Lower leg skin (tissue), 3 donors: ENCODE measurements at regions not wholly inside any gene's neighbourhood (a gene's known extent, or its start where the extent isn't known, plus 50 kb on each side); places are given as distances from the start of the nearest gene placed in this dataset.

Source experiments
- POLR2A ChIP-seq, 2 donors: fragments of 450-650 bp; IDR thresholded peaks; one replicate each; pipeline ENCODE4 v1.6.1; 2016 to 2017; ENCODE audit warnings: antibody characterized with exemption in 2 of 2, mild to moderate bottlenecking in 1 of 2, moderate library complexity in 1 of 2
- TF ChIP-seq, protein P1 (sequence below), 3 donors: fragments of 450-650 bp; IDR thresholded peaks; one replicate each; pipeline ENCODE4 v1.5.1; 2016; ENCODE audit warnings: antibody characterized with exemption in 3 of 3, mild to moderate bottlenecking in 3 of 3, moderate library complexity in 2 of 3

DNA sequence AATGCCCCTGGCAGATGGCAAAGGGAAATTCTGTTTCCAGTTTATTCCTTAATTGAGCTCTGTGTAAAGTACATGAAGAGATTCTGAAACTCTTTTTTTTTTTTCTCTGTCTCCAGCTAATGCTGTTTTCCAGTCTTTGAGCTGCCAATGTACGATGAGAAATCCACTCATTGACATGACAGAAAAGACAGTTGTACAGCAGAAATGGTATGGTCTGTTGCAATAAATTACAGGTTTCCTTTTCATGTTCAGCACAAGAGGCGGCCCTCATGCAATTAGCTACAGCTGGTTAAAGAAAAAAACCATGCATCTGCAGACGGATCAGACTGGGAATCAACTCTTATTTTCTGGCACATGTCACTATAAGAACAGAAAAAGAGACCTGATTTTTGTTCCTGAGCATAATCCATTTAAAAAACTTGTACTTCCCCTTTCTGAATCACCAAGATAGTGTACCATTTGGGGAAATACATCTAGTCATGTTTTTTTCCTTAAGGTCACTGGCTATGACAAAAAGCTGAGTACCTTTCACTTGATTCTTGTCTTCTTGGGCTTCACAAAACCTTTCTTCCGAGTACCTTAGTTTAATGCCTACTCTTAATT lies 289.8 kb upstream of the PREP start:
- TF ChIP-seq, protein P1, sequence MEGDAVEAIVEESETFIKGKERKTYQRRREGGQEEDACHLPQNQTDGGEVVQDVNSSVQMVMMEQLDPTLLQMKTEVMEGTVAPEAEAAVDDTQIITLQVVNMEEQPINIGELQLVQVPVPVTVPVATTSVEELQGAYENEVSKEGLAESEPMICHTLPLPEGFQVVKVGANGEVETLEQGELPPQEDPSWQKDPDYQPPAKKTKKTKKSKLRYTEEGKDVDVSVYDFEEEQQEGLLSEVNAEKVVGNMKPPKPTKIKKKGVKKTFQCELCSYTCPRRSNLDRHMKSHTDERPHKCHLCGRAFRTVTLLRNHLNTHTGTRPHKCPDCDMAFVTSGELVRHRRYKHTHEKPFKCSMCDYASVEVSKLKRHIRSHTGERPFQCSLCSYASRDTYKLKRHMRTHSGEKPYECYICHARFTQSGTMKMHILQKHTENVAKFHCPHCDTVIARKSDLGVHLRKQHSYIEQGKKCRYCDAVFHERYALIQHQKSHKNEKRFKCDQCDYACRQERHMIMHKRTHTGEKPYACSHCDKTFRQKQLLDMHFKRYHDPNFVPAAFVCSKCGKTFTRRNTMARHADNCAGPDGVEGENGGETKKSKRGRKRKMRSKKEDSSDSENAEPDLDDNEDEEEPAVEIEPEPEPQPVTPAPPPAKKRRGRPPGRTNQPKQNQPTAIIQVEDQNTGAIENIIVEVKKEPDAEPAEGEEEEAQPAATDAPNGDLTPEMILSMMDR (IDR thresholded peaks at IDR 0.05), result no peak
- no peak for TF ChIP-seq POLR2A (IDR thresholded peaks at IDR 0.05)
